Adrenal gland (tissue), 9 donors: ENCODE measurements at regions not wholly inside any gene's neighbourhood (a gene's known extent, or its start where the extent isn't known, plus 50 kb on each side); places are given as distances from the start of the nearest gene placed in this dataset.

Experiments used
- DNase-seq, 7 donors: peaks; one replicate each; pipeline ENCODE4 v3.0.0-alpha.2; 2019 to 2020
- H3K27ac ChIP-seq, 5 donors: fragments of 200-600 bp; sonication (generic) in 4 of 5; 1 replicate in 3 of 5; 2 replicates in 2 of 5; pipeline versions ENCODE4 v1.5.1 to v1.8.0; 2016 to 2020; ENCODE audit warnings: mild to moderate bottlenecking in 1 of 5
- H3K27me3 ChIP-seq: fragments of 200-600 bp; 2 replicates; pipeline ENCODE4 v1.8.0; 2021
- H3K36me3 ChIP-seq, 2 donors: fragments of 200-600 bp; replicated peaks in 1 of 2; 1 replicate in 1 of 2; 2 replicates in 1 of 2; pipeline versions ENCODE4 v1.5.1 to v1.8.0; 2018 to 2022
- H3K4me1 ChIP-seq, 2 donors: fragments of 200-600 bp; replicated peaks in 1 of 2; 1 replicate in 1 of 2; 2 replicates in 1 of 2; pipeline versions ENCODE4 v1.5.1 to v1.8.0; 2018 to 2021
- H3K4me3 ChIP-seq, 4 donors: fragments of 200-600 bp; sonication (generic) in 3 of 4; one replicate each; pipeline ENCODE4 v1.5.1; 2016 to 2018
- H3K9me3 ChIP-seq, 3 donors: fragments of 200-600 bp; sonication (generic) in 1 of 3; replicated peaks in 1 of 3; 1 replicate in 2 of 3; 2 replicates in 1 of 3; pipeline versions ENCODE4 v1.5.1 to v1.8.0; 2016 to 2021
- CTCF ChIP-seq, 6 experiments: fragments of 450-650 bp in 4 of 6; fragments of 200-600 bp in 2 of 6; sonication (generic) in 1 of 6; IDR thresholded peaks; 1 replicate in 5 of 6; 2 replicates in 1 of 6; pipeline versions ENCODE4 v1.5.1 to v1.8.0; 2016 to 2021; ENCODE audit warnings: antibody characterized with exemption in 6 of 6, mild to moderate bottlenecking in 2 of 6, moderate library complexity in 1 of 6
- POLR2A ChIP-seq, 2 donors: fragments of 450-650 bp; IDR thresholded peaks; one replicate each; pipeline ENCODE4 v1.6.1; 2017; ENCODE audit warnings: antibody characterized with exemption in 2 of 2, mild to moderate bottlenecking in 2 of 2, moderate library complexity in 1 of 2
- WGBS, 4 donors: extraction: QIAGEN DNeasy Blood & Tissue Kit in 2 of 4; methylation state at CpG; one replicate each; pipeline versions ENCODE4 v1.1.5 to v1.1.7; 2013 to 2017; 5-methylcytosine and 5-hydroxymethylcytosine counted together
- intact Hi-C, 2 donors: fragments of 100-400 bp; cut with DNase I; formaldehyde crosslinking; loops; one replicate each; pipeline versions ENCODE4 v1.14.1 to v1.15.0; 2022 to 2023
- donor health status: healthy with polysubstance abuse.
- donor health status: Bipolar disorder and iron deficiency.
- donor health status: DM: yes; HTN: yes; CAD: no.
- donor health status: DM: no; HTN: no; CAD: no.
- donor health status: DM: no; HTN: no; CAD: no.

GRCh38 chrX:25573631-25574030 lies 557.9 kb upstream of the ARX start:
- Histone ChIP-seq H3K9me3 (no peaks in the 10 kb centered on the region), H3K27me3 (no peaks in the 10 kb centered on the region), H3K4me1 (no peaks in the 10 kb centered on the region), H3K27ac (no peak overlapping the region), H3K4me3 (no peak overlapping the region), H3K36me3 (no peaks in the 10 kb centered on the region)
- TF ChIP-seq CTCF (IDR thresholded peaks at IDR 0.05) = no peak
- no peak for TF ChIP-seq POLR2A (IDR thresholded peaks at IDR 0.05)
- intact Hi-C loops = no loop called here
- no peak for DNase-seq

GRCh38 chrX:25596921-25597320 lies 541.2 kb upstream of the MAGEB18 start:
- no peak for DNase-seq
- 24 to 59% (median 43%) methylated on average over 2 of the region's 2 CpGs for WGBS, 4 donors

DNA sequence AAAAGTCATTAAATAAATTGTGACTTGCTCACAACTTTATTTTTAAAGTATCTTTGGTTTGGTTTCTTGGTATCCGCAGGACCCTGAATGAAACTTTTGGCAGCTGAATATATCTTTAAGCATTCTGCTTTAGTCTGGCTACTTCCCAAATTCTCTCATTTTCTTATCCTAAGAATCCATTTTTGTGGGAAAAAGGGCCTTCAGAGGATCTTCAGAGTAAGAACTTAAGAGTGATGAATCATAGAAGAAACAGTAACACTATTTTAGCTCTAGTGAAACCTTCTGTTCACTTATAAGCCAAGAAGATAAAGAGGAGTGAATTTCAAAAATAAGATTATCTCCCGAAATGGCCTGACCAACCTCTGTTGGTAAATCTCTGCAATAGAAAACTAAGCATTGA lies 540.6 kb upstream of the MAGEB18 start:
- H3K27me3 ChIP-seq = peaks cover 4% of the 10 kb centered on the region
- no peaks in the 10 kb centered on the region for H3K4me1 ChIP-seq
- TF ChIP-seq CTCF (IDR thresholded peaks at IDR 0.05) = no peak
- no peak for TF ChIP-seq POLR2A (IDR thresholded peaks at IDR 0.05)
- no peak overlapping the region for H3K27ac ChIP-seq
- H3K4me3 ChIP-seq = no peak overlapping the region
- H3K36me3 ChIP-seq = no peaks in the 10 kb centered on the region
- H3K9me3 ChIP-seq = no peaks in the 10 kb centered on the region
- intact Hi-C loops = no loop called here
- WGBS, 4 donors = 67 to 75% (median 68%) methylated on average over 2 of the region's 2 CpGs
- DNase-seq = no peak

More at GRCh38 chrX:25596921-25597320, 541.2 kb upstream of the MAGEB18 start:
- Histone ChIP-seq H3K27ac (no peak overlapping the region), H3K36me3 (no peaks in the 10 kb centered on the region), H3K27me3 (no peaks in the 10 kb centered on the region), H3K4me1 (no peaks in the 10 kb centered on the region), H3K4me3 (no peak overlapping the region), H3K9me3 (no peaks in the 10 kb centered on the region)
- intact Hi-C loops = no loop called here
- no peak for TF ChIP-seq POLR2A (IDR thresholded peaks at IDR 0.05)
- TF ChIP-seq CTCF (IDR thresholded peaks at IDR 0.05) = no peak

DNA sequence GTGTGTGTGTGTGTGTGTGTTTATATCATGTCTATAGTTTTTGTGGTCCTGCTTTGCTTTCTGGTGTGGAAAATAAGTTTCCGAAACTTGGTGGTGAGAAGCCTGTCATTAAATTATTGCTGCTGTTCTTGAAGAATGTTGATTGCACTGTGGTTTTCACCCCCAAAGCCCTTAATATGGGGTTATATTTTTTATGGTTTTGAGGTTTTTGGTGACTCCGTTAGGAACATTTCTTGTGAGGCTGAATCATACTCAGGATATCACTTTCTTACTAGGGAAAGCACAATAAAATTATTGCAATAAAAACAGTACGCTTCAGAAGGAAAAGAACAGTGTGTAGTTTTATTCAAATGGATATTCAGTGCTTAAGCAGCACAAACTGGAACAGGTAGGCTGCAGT lies 539.1 kb upstream of the MAGEB18 start:
- intact Hi-C loops = no loop called here
- Histone ChIP-seq H3K27ac (no peak overlapping the region), H3K4me1 (no peaks in the 10 kb centered on the region), H3K36me3 (no peaks in the 10 kb centered on the region), H3K9me3 (no peaks in the 10 kb centered on the region), H3K27me3 (peaks cover 4% of the 10 kb centered on the region), H3K4me3 (no peak overlapping the region)
- 62 to 76% (median 67%) methylated on average over 3 of the region's 3 CpGs for WGBS, 4 donors
- DNase-seq = no peak
- TF ChIP-seq POLR2A (IDR thresholded peaks at IDR 0.05) = no peak
- no peak for TF ChIP-seq CTCF (IDR thresholded peaks at IDR 0.05)
